Calu3 (cell line): ENCODE measurements at regions not wholly inside any gene's neighbourhood (a gene's known extent, or its start where the extent isn't known, plus 50 kb on each side); places are given as distances from the start of the nearest gene placed in this dataset.

ENCODE experiments used
- BruUV-seq: library from RNA; stranded (reverse); fragments of 400-500 nt; replicated peaks from 2 replicates; lab custom pipeline; 2021; lab: Mats Ljungman, UMichigan
- CTCF ChIA-PET: fragments of 300-600 bp; sonication (Branson Sonifier 250); formaldehyde crosslinking; loops from one replicate; lab custom pipeline; 2022; ENCODE audit warnings: antibody characterized with exemption; lab: Charles Lee
- DNase-seq: peaks from one replicate; pipeline ENCODE4 v3.0.0; 2022
- H3K27ac Mint-ChIP-seq: one replicate; pipeline ENCODE4 v1.8.0; 2022; ENCODE audit warnings: mixed read lengths; ENCODE audit not compliant: unreplicated experiment
- H3K27me3 Mint-ChIP-seq: one replicate; pipeline ENCODE4 v1.8.0; 2022; ENCODE audit warnings: mixed read lengths; ENCODE audit not compliant: unreplicated experiment
- H3K36me3 Mint-ChIP-seq: one replicate; pipeline ENCODE4 v1.8.0; 2022; ENCODE audit warnings: mild to moderate bottlenecking, moderate library complexity, mixed read lengths; ENCODE audit not compliant: insufficient read depth, unreplicated experiment
- H3K4me1 Mint-ChIP-seq: one replicate; pipeline ENCODE4 v1.8.0; 2022; ENCODE audit warnings: mild to moderate bottlenecking, low read depth, mixed read lengths; ENCODE audit not compliant: unreplicated experiment
- H3K4me3 Mint-ChIP-seq: one replicate; pipeline ENCODE4 v1.8.0; 2022; ENCODE audit warnings: mild to moderate bottlenecking, low read depth, moderate library complexity, mixed read lengths; ENCODE audit not compliant: unreplicated experiment
- H3K9me3 Mint-ChIP-seq: one replicate; pipeline ENCODE4 v1.8.0; 2022; ENCODE audit warnings: low read depth, mixed read lengths; ENCODE audit not compliant: unreplicated experiment
- intact Hi-C: fragments of 100-400 bp; cut with micrococcal nuclease; formaldehyde crosslinking; loops from one replicate; pipeline ENCODE4 v1.10.0; 2022; ENCODE audit not compliant: unreplicated experiment
- TF ChIP-seq, protein P1 (sequence below): fragments of 200-600 bp; IDR thresholded peaks from one replicate; pipeline ENCODE4 v1.8.0; 2022; ENCODE audit warnings: antibody characterized with exemption; ENCODE audit not compliant: unreplicated experiment

- H3K36me3 Mint-ChIP-seq: no peaks in the 10 kb centered on the region
- H3K27ac Mint-ChIP-seq: no peak overlapping the region
- intact Hi-C loops: no loop called here
- no peak for DNase-seq
- H3K4me3 Mint-ChIP-seq: no peak overlapping the region
- BruUV-seq: no TSS peak
- no peaks in the 10 kb centered on the region for H3K27me3 Mint-ChIP-seq
- H3K9me3 Mint-ChIP-seq: peaks cover 9% of the 10 kb centered on the region
- TF ChIP-seq, protein P1, sequence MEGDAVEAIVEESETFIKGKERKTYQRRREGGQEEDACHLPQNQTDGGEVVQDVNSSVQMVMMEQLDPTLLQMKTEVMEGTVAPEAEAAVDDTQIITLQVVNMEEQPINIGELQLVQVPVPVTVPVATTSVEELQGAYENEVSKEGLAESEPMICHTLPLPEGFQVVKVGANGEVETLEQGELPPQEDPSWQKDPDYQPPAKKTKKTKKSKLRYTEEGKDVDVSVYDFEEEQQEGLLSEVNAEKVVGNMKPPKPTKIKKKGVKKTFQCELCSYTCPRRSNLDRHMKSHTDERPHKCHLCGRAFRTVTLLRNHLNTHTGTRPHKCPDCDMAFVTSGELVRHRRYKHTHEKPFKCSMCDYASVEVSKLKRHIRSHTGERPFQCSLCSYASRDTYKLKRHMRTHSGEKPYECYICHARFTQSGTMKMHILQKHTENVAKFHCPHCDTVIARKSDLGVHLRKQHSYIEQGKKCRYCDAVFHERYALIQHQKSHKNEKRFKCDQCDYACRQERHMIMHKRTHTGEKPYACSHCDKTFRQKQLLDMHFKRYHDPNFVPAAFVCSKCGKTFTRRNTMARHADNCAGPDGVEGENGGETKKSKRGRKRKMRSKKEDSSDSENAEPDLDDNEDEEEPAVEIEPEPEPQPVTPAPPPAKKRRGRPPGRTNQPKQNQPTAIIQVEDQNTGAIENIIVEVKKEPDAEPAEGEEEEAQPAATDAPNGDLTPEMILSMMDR: no peak
- no peaks in the 10 kb centered on the region for H3K4me1 Mint-ChIP-seq
- CTCF ChIA-PET: no interaction called here
Observed at GRCh38 chr14:28936601-28937000, 170.0 kb downstream of the FOXG1 start.

DNA sequence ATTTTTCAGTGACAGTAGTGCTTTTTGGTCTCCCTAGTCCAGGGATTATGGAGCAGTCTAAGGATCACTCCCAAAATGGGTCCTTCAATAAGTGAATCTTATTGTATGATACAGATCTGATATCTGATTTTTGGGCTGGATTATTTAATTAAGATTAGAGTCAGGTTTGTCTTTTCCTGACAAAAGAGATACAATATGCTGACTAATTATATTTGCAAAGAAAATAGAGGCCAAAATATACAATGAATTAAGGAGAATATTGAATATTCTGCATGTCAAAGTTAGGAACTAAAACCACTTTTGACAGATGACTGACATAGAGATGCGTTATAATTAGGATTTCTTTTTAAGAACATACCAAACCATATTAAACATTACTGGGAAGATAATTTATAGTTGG lies 175.2 kb downstream of the FOXG1 start:
- H3K27me3 Mint-ChIP-seq: no peaks in the 10 kb centered on the region
- intact Hi-C loops: no loop called here
- no peak overlapping the region for H3K4me3 Mint-ChIP-seq
- H3K9me3 Mint-ChIP-seq: no peaks in the 10 kb centered on the region
- H3K4me1 Mint-ChIP-seq: no peaks in the 10 kb centered on the region
- TF ChIP-seq, protein P1: no peak
- CTCF ChIA-PET: no interaction called here
- BruUV-seq: no TSS peak
- DNase-seq: no peak
- H3K27ac Mint-ChIP-seq: no peak overlapping the region
- no peaks in the 10 kb centered on the region for H3K36me3 Mint-ChIP-seq

- TF ChIP-seq, protein P1: no peak
- no peak for DNase-seq
- intact Hi-C loops: no loop called here
- no TSS peak for BruUV-seq
- CTCF ChIA-PET: no interaction called here
- H3K4me1 Mint-ChIP-seq: no peaks in the 10 kb centered on the region
- no peak overlapping the region for H3K4me3 Mint-ChIP-seq
- H3K27me3 Mint-ChIP-seq: no peaks in the 10 kb centered on the region
- H3K36me3 Mint-ChIP-seq: no peaks in the 10 kb centered on the region
- H3K9me3 Mint-ChIP-seq: no peaks in the 10 kb centered on the region
- no peak overlapping the region for H3K27ac Mint-ChIP-seq
Observed at GRCh38 chr14:28944605-28945004, 178.0 kb downstream of the FOXG1 start.

DNA sequence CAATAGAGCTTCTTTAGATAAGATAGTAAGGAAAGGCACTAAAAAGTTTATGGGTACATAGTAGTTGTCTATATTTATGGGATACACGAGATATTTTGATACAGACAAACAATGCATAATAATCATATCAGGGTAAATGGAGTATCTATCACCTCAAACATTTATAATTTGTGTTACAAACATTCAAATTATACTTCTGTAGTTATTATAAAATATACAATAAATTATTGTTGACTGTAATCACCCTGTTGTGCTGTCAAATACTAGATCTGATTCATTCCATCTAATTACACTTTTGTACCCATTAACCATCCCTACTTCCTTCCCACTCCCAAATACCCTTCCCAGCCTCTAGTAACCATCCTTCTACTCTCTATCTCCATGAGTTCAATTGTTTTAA lies 179.7 kb downstream of the FOXG1 start:
- intact Hi-C loops: no loop called here
- H3K27ac Mint-ChIP-seq: no peak overlapping the region
- H3K4me3 Mint-ChIP-seq: no peak overlapping the region
- CTCF ChIA-PET: interaction anchor here (0.6 kb wide), 1 partner anchor 18 kb away, joined by 3 read pairs; no protein-coding TSS in a partner anchor
- H3K4me1 Mint-ChIP-seq: no peaks in the 10 kb centered on the region
- no peaks in the 10 kb centered on the region for H3K9me3 Mint-ChIP-seq
- H3K27me3 Mint-ChIP-seq: no peaks in the 10 kb centered on the region
- no peak for DNase-seq
- TF ChIP-seq, protein P1: no peak
- no TSS peak for BruUV-seq
- no peaks in the 10 kb centered on the region for H3K36me3 Mint-ChIP-seq

DNA sequence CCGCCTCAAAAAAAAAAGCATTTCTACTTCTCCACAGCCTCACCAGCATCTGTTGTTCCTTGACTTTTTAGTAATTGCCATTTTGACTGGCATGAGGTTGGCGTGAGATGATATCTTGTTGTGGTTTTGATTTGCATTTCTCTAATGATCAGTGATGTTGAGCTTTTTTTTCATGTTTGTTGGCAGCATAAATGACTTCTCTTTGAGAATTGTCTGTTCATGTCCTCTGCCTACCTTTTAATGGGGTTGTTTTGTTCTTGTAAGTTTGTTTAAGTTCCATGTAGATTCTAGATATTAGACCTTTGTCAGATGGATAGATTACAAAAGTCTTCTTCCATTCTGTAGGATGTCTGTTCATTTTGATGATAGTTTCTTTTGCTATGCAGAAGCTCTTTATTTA lies 182.9 kb downstream of the FOXG1 start:
- BruUV-seq: no TSS peak
- no peak for DNase-seq
- no peaks in the 10 kb centered on the region for H3K36me3 Mint-ChIP-seq
- TF ChIP-seq, protein P1: no peak
- CTCF ChIA-PET: no interaction called here
- H3K27ac Mint-ChIP-seq: no peak overlapping the region
- intact Hi-C loops: no loop called here
- no peaks in the 10 kb centered on the region for H3K9me3 Mint-ChIP-seq
- no peaks in the 10 kb centered on the region for H3K4me1 Mint-ChIP-seq
- no peaks in the 10 kb centered on the region for H3K27me3 Mint-ChIP-seq
- no peak overlapping the region for H3K4me3 Mint-ChIP-seq
